ENCODE measurements at regions not wholly inside any gene's neighbourhood (a gene's known extent, or its start where the extent isn't known, plus 50 kb on each side); places are given as distances from the start of the nearest gene placed in this dataset.

DNA sequence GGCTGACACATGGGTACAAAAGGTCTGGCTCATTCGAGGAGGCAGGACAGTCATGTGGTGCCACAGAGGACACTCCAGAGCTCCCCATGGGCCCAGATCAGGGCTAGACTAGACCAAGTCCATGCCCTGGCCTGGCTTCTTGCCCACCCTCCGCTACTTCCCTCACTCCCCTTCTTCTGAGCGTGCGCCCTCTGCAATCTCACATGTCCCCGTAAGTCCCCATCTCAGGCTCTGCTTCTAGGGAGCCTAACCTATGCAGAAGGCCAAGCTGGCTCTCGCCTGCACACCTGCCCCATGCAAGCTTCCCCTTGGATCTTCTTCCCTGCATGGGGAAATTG lies 553.6 kb downstream of the PTPRU start (continued):
- TF ChIP-seq, protein P1, sequence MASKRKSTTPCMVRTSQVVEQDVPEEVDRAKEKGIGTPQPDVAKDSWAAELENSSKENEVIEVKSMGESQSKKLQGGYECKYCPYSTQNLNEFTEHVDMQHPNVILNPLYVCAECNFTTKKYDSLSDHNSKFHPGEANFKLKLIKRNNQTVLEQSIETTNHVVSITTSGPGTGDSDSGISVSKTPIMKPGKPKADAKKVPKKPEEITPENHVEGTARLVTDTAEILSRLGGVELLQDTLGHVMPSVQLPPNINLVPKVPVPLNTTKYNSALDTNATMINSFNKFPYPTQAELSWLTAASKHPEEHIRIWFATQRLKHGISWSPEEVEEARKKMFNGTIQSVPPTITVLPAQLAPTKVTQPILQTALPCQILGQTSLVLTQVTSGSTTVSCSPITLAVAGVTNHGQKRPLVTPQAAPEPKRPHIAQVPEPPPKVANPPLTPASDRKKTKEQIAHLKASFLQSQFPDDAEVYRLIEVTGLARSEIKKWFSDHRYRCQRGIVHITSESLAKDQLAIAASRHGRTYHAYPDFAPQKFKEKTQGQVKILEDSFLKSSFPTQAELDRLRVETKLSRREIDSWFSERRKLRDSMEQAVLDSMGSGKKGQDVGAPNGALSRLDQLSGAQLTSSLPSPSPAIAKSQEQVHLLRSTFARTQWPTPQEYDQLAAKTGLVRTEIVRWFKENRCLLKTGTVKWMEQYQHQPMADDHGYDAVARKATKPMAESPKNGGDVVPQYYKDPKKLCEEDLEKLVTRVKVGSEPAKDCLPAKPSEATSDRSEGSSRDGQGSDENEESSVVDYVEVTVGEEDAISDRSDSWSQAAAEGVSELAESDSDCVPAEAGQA (IDR thresholded peaks at IDR 0.05; ENCODE audit: low read depth): no peak
- TF ChIP-seq, protein P1 (CRISPR knock-in tag; IDR thresholded peaks at IDR 0.05; ENCODE audit: borderline replicate concordance): no peak
- no peak for TF ChIP-seq ZNF552 (CRISPR knock-in tag; IDR thresholded peaks at IDR 0.05; ENCODE audit: borderline replicate concordance)

- Histone ChIP-seq H3K4me2 (ENCODE audit: low read depth, low read length) (no peak overlapping the region), H3K36me3 (replicated peaks in 1 of 2; ENCODE audit: control insufficient read depth in 1 of 2, insufficient read depth in 2 of 2, low read length in 2 of 2) (no peaks in the 10 kb centered on the region), H3K4me3 (replicated peaks in 1 of 3; ENCODE audit: insufficient read depth in 1 of 3, low read depth in 2 of 3, low read length in 3 of 3) (no peak overlapping the region), H3K9ac (ENCODE audit: insufficient read depth, low read depth, low read length) (no peak overlapping the region), H3K27ac (ENCODE audit: extremely low read length, insufficient read depth, low read length) (no peak overlapping the region), H2AFZ (ENCODE audit: low read length) (no peak overlapping the region), H3K79me2 (ENCODE audit: insufficient read depth, low read length) (no peaks in the 10 kb centered on the region), H3K4me1 (ENCODE audit: insufficient read depth, low read length) (no peaks in the 10 kb centered on the region), H3K27me3 (ENCODE audit: control insufficient read depth in 1 of 2, insufficient read depth in 2 of 2, low read length in 2 of 2) (no peaks in the 10 kb centered on the region), H3K9me3 (ENCODE audit: low read length) (no peaks in the 10 kb centered on the region), H4K20me1 (ENCODE audit: insufficient read depth, low read length) (no peaks in the 10 kb centered on the region)
- FAIRE-seq: no peak
- in situ Hi-C loops (cut with HindIII; ENCODE audit: extremely low pct_ligation_motif_present, low pct_unique_long_range_greater_than_20kb) (loop anchor here (10.0 kb wide), 1 partner anchor 315 kb away; no protein-coding TSS in a partner anchor), intact Hi-C loops (cut with micrococcal nuclease; ENCODE audit: unreplicated experiment) (no loop called here)
- WGBS (ENCODE audit: low lambda C conversion rate): 1% methylated on average over 4 of the region's 10 CpGs
- DNase-seq (ENCODE audit: low spot score): no peak
- BruUV-seq (replicated peaks): no TSS peak
- ChIA-PET POLR2A (no interaction called here), CTCF (ENCODE audit: low intra/inter-chr PET ratio, low total read pairs) (no interaction called here)
- ATAC-seq: no peak
- TF ChIP-seq ARNT2 (CRISPR knock-in tag; IDR thresholded peaks at IDR 0.05; ENCODE audit: low read depth) (no peak), ZNF274 (CRISPR knock-in tag; IDR thresholded peaks at IDR 0.05) (no peak), FOXA1 (IDR thresholded peaks at IDR 0.05) (no peak), FOXA1 (CRISPR knock-in tag; IDR thresholded peaks at IDR 0.05) (no peak), FOXK2 (IDR thresholded peaks at IDR 0.05) (no peak), GZF1 (CRISPR knock-in tag; IDR thresholded peaks at IDR 0.05) (no peak), CEBPG (CRISPR knock-in tag; IDR thresholded peaks at IDR 0.05) (no peak)
- TF ChIP-seq, protein P2, sequence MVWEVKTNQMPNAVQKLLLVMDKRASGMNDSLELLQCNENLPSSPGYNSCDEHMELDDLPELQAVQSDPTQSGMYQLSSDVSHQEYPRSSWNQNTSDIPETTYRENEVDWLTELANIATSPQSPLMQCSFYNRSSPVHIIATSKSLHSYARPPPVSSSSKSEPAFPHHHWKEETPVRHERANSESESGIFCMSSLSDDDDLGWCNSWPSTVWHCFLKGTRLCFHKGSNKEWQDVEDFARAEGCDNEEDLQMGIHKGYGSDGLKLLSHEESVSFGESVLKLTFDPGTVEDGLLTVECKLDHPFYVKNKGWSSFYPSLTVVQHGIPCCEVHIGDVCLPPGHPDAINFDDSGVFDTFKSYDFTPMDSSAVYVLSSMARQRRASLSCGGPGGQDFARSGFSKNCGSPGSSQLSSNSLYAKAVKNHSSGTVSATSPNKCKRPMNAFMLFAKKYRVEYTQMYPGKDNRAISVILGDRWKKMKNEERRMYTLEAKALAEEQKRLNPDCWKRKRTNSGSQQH (CRISPR knock-in tag; IDR thresholded peaks at IDR 0.05; ENCODE audit: low read depth): no peak
- TF ChIP-seq, protein P3, sequence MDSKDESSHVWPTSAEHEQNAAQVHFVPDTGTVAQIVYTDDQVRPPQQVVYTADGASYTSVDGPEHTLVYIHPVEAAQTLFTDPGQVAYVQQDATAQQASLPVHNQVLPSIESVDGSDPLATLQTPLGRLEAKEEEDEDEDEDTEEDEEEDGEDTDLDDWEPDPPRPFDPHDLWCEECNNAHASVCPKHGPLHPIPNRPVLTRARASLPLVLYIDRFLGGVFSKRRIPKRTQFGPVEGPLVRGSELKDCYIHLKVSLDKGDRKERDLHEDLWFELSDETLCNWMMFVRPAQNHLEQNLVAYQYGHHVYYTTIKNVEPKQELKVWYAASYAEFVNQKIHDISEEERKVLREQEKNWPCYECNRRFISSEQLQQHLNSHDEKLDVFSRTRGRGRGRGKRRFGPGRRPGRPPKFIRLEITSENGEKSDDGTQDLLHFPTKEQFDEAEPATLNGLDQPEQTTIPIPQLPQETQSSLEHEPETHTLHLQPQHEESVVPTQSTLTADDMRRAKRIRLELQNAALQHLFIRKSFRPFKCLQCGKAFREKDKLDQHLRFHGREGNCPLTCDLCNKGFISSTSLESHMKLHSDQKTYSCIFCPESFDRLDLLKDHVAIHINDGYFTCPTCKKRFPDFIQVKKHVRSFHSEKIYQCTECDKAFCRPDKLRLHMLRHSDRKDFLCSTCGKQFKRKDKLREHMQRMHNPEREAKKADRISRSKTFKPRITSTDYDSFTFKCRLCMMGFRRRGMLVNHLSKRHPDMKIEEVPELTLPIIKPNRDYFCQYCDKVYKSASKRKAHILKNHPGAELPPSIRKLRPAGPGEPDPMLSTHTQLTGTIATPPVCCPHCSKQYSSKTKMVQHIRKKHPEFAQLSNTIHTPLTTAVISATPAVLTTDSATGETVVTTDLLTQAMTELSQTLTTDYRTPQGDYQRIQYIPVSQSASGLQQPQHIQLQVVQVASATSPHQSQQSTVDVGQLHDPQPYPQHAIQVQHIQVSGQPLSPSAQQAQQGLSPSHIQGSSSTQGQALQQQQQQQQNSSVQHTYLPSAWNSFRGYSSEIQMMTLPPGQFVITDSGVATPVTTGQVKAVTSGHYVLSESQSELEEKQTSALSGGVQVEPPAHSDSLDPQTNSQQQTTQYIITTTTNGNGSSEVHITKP (CRISPR knock-in tag; IDR thresholded peaks at IDR 0.05; ENCODE audit: low read depth): no peak
Measured at GRCh38 chr1:29789221-29789909, 553.0 kb downstream of the PTPRU start.
